ENCODE measurements at regions not wholly inside any gene's neighbourhood (a gene's known extent, or its start where the extent isn't known, plus 50 kb on each side); places are given as distances from the start of the nearest gene placed in this dataset.

GRCh38 chr6:18335948-18336347 is 51.2 kb upstream of the RNF144B start:
- peak overlapping the region; percentile 58 for H3K27ac ChIP-seq (ENCODE audit: low read depth, low read length)
- H3K9me3 ChIP-seq (ENCODE audit: control insufficient read depth, insufficient read depth, low read length), result no peaks in the 10 kb centered on the region
- no peaks in the 10 kb centered on the region for H3K36me3 ChIP-seq (ENCODE audit: control insufficient read depth, insufficient read depth, low read length)
- H3K4me1 ChIP-seq (ENCODE audit: control insufficient read depth, insufficient read depth, low read length), result peaks cover 23% of the 10 kb centered on the region
- H3K4me3 ChIP-seq (ENCODE audit: low read depth, low read length), result no peak overlapping the region
- no peak overlapping the region for H3K9ac ChIP-seq (ENCODE audit: low read depth, low read length)
- H3K27me3 ChIP-seq (ENCODE audit: control insufficient read depth, insufficient read depth, low read length), result no peaks in the 10 kb centered on the region

- H3K9ac ChIP-seq (ENCODE audit: low read depth, low read length), result no peak overlapping the region
- H3K9me3 ChIP-seq (ENCODE audit: control insufficient read depth, insufficient read depth, low read length), result no peaks in the 10 kb centered on the region
- H3K27ac ChIP-seq (ENCODE audit: low read depth, low read length), result no peak overlapping the region
- peaks cover 34% of the 10 kb centered on the region for H3K4me1 ChIP-seq (ENCODE audit: control insufficient read depth, insufficient read depth, low read length)
- no peaks in the 10 kb centered on the region for H3K36me3 ChIP-seq (ENCODE audit: control insufficient read depth, insufficient read depth, low read length)
- no peaks in the 10 kb centered on the region for H3K27me3 ChIP-seq (ENCODE audit: control insufficient read depth, insufficient read depth, low read length)
- no peak overlapping the region for H3K4me3 ChIP-seq (ENCODE audit: low read depth, low read length)
Measured at GRCh38 chr6:18334251-18334650, 52.9 kb upstream of the RNF144B start.

GRCh38 chr6:18330548-18331081 is 56.5 kb upstream of the RNF144B start:
- Histone ChIP-seq H3K4me1 (ENCODE audit: control insufficient read depth, insufficient read depth, low read length) (peaks cover 13% of the 10 kb centered on the region; the same call in 1 of the 2 replicates), H3K27me3 (ENCODE audit: control insufficient read depth, insufficient read depth, low read length) (no peaks in the 10 kb centered on the region), H3K4me3 (ENCODE audit: low read depth, low read length) (no peak overlapping the region), H3K9me3 (ENCODE audit: control insufficient read depth, insufficient read depth, low read length) (no peaks in the 10 kb centered on the region), H3K9ac (ENCODE audit: low read depth, low read length) (no peak overlapping the region), H3K36me3 (ENCODE audit: control insufficient read depth, insufficient read depth, low read length) (no peaks in the 10 kb centered on the region), H3K27ac (ENCODE audit: low read depth, low read length) (no peak overlapping the region)

GRCh38 chr6:18329776-18330175 is 57.4 kb upstream of the RNF144B start:
- Histone ChIP-seq H3K27ac (ENCODE audit: low read depth, low read length) (no peak overlapping the region), H3K4me1 (ENCODE audit: control insufficient read depth, insufficient read depth, low read length) (peaks cover 13% of the 10 kb centered on the region; the same call in 1 of the 2 replicates)

GRCh38 chr6:18328540-18328939 is 58.6 kb upstream of the RNF144B start:
- no peaks in the 10 kb centered on the region for H3K9me3 ChIP-seq (ENCODE audit: control insufficient read depth, insufficient read depth, low read length)
- no peak overlapping the region for H3K27ac ChIP-seq (ENCODE audit: low read depth, low read length)
- H3K27me3 ChIP-seq (ENCODE audit: control insufficient read depth, insufficient read depth, low read length), result no peaks in the 10 kb centered on the region
- H3K9ac ChIP-seq (ENCODE audit: low read depth, low read length), result no peak overlapping the region
- no peaks in the 10 kb centered on the region for H3K36me3 ChIP-seq (ENCODE audit: control insufficient read depth, insufficient read depth, low read length)
- H3K4me1 ChIP-seq (ENCODE audit: control insufficient read depth, insufficient read depth, low read length), result peaks cover 13% of the 10 kb centered on the region; the same call in 1 of the 2 replicates
- H3K4me3 ChIP-seq (ENCODE audit: low read depth, low read length), result no peak overlapping the region

More at GRCh38 chr6:18329776-18330175, 57.4 kb upstream of the RNF144B start:
- no peak overlapping the region for H3K4me3 ChIP-seq (ENCODE audit: low read depth, low read length)
- H3K9ac ChIP-seq (ENCODE audit: low read depth, low read length), result no peak overlapping the region
- no peaks in the 10 kb centered on the region for H3K9me3 ChIP-seq (ENCODE audit: control insufficient read depth, insufficient read depth, low read length)
- H3K27me3 ChIP-seq (ENCODE audit: control insufficient read depth, insufficient read depth, low read length), result no peaks in the 10 kb centered on the region
- H3K36me3 ChIP-seq (ENCODE audit: control insufficient read depth, insufficient read depth, low read length), result no peaks in the 10 kb centered on the region

GRCh38 chr6:18328070-18328469 is 59.1 kb upstream of the RNF144B start:
- H3K27ac ChIP-seq (ENCODE audit: low read depth, low read length), result no peak overlapping the region
- peaks cover 13% of the 10 kb centered on the region; the same call in 1 of the 2 replicates for H3K4me1 ChIP-seq (ENCODE audit: control insufficient read depth, insufficient read depth, low read length)
- no peaks in the 10 kb centered on the region for H3K9me3 ChIP-seq (ENCODE audit: control insufficient read depth, insufficient read depth, low read length)
- no peaks in the 10 kb centered on the region for H3K36me3 ChIP-seq (ENCODE audit: control insufficient read depth, insufficient read depth, low read length)
- H3K4me3 ChIP-seq (ENCODE audit: low read depth, low read length), result no peak overlapping the region
- no peak overlapping the region for H3K9ac ChIP-seq (ENCODE audit: low read depth, low read length)
- H3K27me3 ChIP-seq (ENCODE audit: control insufficient read depth, insufficient read depth, low read length), result no peaks in the 10 kb centered on the region

- H3K36me3 ChIP-seq (ENCODE audit: control insufficient read depth, insufficient read depth, low read length), result no peaks in the 10 kb centered on the region
- no peak overlapping the region for H3K4me3 ChIP-seq (ENCODE audit: low read depth, low read length)
- no peak overlapping the region for H3K9ac ChIP-seq (ENCODE audit: low read depth, low read length)
- no peak overlapping the region for H3K27ac ChIP-seq (ENCODE audit: low read depth, low read length)
- H3K9me3 ChIP-seq (ENCODE audit: control insufficient read depth, insufficient read depth, low read length), result no peaks in the 10 kb centered on the region
- peaks cover 13% of the 10 kb centered on the region; the same call in 1 of the 2 replicates for H3K4me1 ChIP-seq (ENCODE audit: control insufficient read depth, insufficient read depth, low read length)
- H3K27me3 ChIP-seq (ENCODE audit: control insufficient read depth, insufficient read depth, low read length), result no peaks in the 10 kb centered on the region
Measured at GRCh38 chr6:18327626-18328025, 59.5 kb upstream of the RNF144B start.

- H3K27ac ChIP-seq (ENCODE audit: low read depth, low read length), result no peak overlapping the region
- no peak overlapping the region for H3K9ac ChIP-seq (ENCODE audit: low read depth, low read length)
- H3K36me3 ChIP-seq (ENCODE audit: control insufficient read depth, insufficient read depth, low read length), result no peaks in the 10 kb centered on the region
- H3K9me3 ChIP-seq (ENCODE audit: control insufficient read depth, insufficient read depth, low read length), result no peaks in the 10 kb centered on the region
- peaks cover 13% of the 10 kb centered on the region; the same call in 1 of the 2 replicates for H3K4me1 ChIP-seq (ENCODE audit: control insufficient read depth, insufficient read depth, low read length)
- no peaks in the 10 kb centered on the region for H3K27me3 ChIP-seq (ENCODE audit: control insufficient read depth, insufficient read depth, low read length)
- H3K4me3 ChIP-seq (ENCODE audit: low read depth, low read length), result no peak overlapping the region
Measured at GRCh38 chr6:18326980-18327379, 60.2 kb upstream of the RNF144B start.

- H3K4me3 ChIP-seq (ENCODE audit: low read depth, low read length), result no peak overlapping the region
- peaks cover 13% of the 10 kb centered on the region; the same call in 1 of the 2 replicates for H3K4me1 ChIP-seq (ENCODE audit: control insufficient read depth, insufficient read depth, low read length)
- H3K27ac ChIP-seq (ENCODE audit: low read depth, low read length), result no peak overlapping the region
- H3K36me3 ChIP-seq (ENCODE audit: control insufficient read depth, insufficient read depth, low read length), result no peaks in the 10 kb centered on the region
- no peaks in the 10 kb centered on the region for H3K27me3 ChIP-seq (ENCODE audit: control insufficient read depth, insufficient read depth, low read length)
- no peak overlapping the region for H3K9ac ChIP-seq (ENCODE audit: low read depth, low read length)
- H3K9me3 ChIP-seq (ENCODE audit: control insufficient read depth, insufficient read depth, low read length), result no peaks in the 10 kb centered on the region
Measured at GRCh38 chr6:18326001-18326400, 61.1 kb upstream of the RNF144B start.

GRCh38 chr6:18324706-18325042 is 60.3 kb upstream of the DEK start:
- Histone ChIP-seq H3K4me1 (ENCODE audit: control insufficient read depth, insufficient read depth, low read length) (no peaks in the 10 kb centered on the region), H3K27me3 (ENCODE audit: control insufficient read depth, insufficient read depth, low read length) (no peaks in the 10 kb centered on the region), H3K9ac (ENCODE audit: low read depth, low read length) (no peak overlapping the region), H3K9me3 (ENCODE audit: control insufficient read depth, insufficient read depth, low read length) (no peaks in the 10 kb centered on the region), H3K27ac (ENCODE audit: low read depth, low read length) (no peak overlapping the region), H3K36me3 (ENCODE audit: control insufficient read depth, insufficient read depth, low read length) (no peaks in the 10 kb centered on the region), H3K4me3 (ENCODE audit: low read depth, low read length) (no peak overlapping the region)

- H3K9me3 ChIP-seq (ENCODE audit: control insufficient read depth, insufficient read depth, low read length), result no peaks in the 10 kb centered on the region
- no peaks in the 10 kb centered on the region for H3K36me3 ChIP-seq (ENCODE audit: control insufficient read depth, insufficient read depth, low read length)
- no peaks in the 10 kb centered on the region for H3K4me1 ChIP-seq (ENCODE audit: control insufficient read depth, insufficient read depth, low read length)
- H3K4me3 ChIP-seq (ENCODE audit: low read depth, low read length), result no peak overlapping the region
- H3K27ac ChIP-seq (ENCODE audit: low read depth, low read length), result no peak overlapping the region
- no peak overlapping the region for H3K9ac ChIP-seq (ENCODE audit: low read depth, low read length)
- no peaks in the 10 kb centered on the region for H3K27me3 ChIP-seq (ENCODE audit: control insufficient read depth, insufficient read depth, low read length)
Measured at GRCh38 chr6:18323935-18324705, 59.8 kb upstream of the DEK start.

All from HUES48 (cell line).